Activated CD8-positive, alpha-beta memory T cell treated with anti-CD3 and anti-CD28 coated beads for 48 hours (primary cell): ENCODE measurements at regions not wholly inside any gene's neighbourhood (a gene's known extent, or its start where the extent isn't known, plus 50 kb on each side); places are given as distances from the start of the nearest gene placed in this dataset.

ENCODE experiments used
- DNase-seq, 3 experiments: peaks; one replicate each; pipeline ENCODE4 v3.0.0-alpha.2; 2020; ENCODE audit warnings: low read depth in 2 of 3, low spot score in 2 of 3

- no peak for DNase-seq
These were observed 336.0 kb upstream of the EEF2KMT start for GRCh38 chr16:5433587-5433986.

- DNase-seq = no peak
These were observed 334.6 kb upstream of the EEF2KMT start for GRCh38 chr16:5432166-5432565.

DNA sequence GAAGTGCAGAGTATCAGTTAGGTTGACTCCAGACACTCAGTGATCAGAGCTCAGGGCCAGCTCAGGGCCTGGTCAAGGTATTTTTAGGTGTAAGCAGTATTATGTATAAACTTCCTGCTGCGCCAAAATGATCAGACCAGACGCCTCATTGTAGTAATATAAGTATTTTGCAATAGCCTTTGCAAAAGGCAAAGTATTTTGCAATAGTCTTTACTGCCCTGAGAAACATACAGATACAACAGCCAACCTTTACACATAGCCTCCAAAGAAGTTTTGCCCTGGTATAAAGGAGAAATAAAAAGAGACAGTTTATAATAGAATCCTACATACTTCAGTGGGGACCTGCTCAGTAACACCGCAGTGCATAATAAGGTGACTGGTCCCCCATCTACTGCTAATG lies 333.0 kb upstream of the EEF2KMT start:
- no peak for DNase-seq

DNA sequence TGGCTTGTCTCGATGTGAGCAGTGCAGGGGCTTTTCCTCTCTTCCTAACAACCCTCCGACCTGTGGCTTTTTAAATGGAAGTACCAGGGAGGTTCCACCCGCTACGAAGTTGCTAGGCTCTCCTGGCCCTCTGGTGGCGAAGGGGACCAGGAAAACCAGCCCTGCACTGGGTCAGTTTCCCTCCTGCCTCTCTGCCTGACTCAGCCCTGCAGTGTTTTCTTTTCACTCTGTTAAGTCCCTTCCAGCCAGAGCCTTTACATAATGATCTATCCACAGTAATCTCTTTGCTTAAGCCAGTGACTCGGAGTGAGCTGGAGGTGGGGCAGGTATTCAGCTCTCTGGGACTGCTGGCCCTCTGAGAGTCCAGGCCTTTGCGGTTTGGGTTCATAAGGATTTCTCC lies 331.3 kb upstream of the EEF2KMT start:
- no peak for DNase-seq

DNA sequence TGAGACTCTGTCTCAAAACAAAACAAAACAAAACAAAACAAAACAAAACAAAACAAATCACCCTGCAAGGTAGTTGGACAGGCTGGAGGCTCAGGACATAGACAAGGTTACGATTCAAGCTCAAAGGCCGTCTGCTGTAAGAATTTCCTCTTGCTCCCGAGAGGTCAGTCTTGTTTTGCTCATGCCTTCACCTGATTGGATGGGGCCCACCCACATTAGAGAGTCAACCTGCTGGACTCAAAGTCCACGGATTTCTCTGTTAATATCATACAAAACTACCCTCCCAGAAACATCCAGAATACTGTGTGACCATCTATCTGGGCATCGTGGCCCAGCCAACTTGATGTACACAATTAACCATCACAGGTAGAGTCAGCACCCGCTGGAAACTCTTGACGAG lies 330.0 kb upstream of the EEF2KMT start:
- no peak for DNase-seq

- DNase-seq = no peak
These were observed 325.3 kb upstream of the EEF2KMT start for GRCh38 chr16:5422643-5423496.

DNA sequence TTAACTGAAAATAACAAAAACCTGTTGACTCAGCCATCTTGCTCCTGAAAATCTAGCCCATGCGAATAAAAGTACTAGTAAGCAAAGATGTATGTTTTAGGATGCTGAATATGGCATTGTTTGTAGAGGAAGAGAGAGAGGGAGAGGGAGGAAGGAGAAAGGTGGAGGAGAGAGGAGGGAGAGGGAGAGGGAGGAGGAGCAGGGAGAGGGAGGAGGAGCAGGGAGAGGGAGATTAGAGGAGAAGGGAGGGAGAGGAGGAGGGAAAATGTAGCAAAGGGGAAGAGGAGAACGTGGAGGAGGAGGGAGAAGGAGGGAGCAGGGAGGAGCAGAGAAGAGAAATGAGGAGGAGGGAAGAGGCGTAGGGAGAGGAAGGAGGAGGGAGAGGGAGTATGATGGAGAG lies 324.5 kb upstream of the EEF2KMT start:
- no peak for DNase-seq

DNA sequence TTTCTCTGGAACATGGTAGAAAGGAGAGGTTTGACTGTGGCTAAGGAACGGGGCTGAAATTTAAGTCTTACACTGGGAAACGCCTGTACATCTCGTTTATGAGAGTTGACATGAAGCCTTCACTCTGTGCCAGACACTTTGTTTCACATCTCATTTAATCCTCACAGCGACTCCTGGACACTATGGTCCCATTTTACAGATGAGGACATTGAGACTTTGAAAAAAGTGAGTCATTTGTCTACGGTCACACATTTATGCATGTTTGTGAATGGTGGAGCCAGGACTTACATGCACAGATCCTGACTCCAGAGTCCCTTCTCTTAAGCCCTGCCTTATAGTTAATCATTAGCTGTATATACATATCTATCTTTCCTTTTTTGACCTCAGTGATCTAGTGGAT lies 318.4 kb upstream of the EEF2KMT start:
- no peak for DNase-seq

DNA sequence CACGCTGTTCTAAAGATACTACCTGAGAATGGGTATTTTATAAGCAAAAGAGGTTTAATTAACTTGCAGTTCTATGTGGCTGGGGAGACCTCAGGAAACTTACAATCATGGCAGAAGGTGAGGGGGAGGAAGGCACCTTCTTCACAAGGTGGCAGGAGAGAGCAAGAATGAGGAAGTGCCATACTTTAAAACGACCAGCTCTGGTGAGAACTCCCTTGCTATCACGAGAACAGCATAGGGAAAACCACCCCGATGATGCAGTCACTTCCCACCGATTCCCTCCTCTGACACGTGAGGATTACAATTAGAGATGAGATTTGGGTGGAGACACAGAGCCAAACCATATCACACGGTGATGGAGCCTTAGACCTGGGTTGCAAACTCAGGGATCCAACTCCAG lies 317.5 kb upstream of the EEF2KMT start:
- DNase-seq = no peak

DNA sequence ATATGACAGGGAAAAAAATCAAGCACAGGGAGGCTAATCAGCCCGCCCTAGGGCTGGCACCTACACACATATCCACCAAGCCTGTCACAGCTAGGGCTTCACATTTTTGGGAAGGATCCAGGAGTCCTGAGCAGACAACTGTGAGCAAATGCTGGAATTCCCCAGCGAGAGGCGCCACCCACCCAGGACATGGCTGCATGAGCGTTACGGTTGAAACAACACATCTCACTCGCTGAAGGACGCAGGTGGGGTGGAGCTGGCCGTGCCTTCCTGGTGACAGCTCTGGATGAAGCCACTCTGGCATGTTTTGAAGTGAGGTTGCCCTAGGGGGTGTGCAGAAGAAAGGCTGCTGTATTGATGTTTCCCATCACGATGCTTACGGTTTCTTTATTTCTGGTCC lies 315.1 kb upstream of the EEF2KMT start:
- DNase-seq = no peak

- DNase-seq = no peak
These were observed 300.6 kb upstream of the EEF2KMT start for GRCh38 chr16:5398203-5398602.

DNA sequence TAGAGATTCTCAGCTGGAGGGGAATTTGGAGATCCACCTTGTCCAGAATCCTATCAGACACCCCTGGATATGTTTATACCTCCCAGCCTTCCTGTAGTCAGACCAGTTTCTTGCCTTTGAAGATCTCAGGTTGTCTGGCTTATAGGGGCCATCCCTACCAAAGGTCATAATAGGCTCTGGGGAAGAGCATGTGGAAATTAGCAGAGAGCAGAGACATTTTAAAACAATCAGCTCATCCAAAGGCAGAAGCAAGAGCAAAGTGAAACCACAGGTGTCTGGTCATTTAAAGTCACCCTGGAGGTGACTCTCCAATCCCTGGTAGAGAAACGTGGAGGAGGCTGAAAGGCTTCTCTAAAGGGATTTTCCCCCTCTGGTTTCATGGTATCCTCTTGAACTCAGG lies 299.3 kb upstream of the EEF2KMT start:
- DNase-seq = no peak

GRCh38 chr16:5393070-5393469 lies 295.5 kb upstream of the EEF2KMT start:
- DNase-seq = no peak

DNA sequence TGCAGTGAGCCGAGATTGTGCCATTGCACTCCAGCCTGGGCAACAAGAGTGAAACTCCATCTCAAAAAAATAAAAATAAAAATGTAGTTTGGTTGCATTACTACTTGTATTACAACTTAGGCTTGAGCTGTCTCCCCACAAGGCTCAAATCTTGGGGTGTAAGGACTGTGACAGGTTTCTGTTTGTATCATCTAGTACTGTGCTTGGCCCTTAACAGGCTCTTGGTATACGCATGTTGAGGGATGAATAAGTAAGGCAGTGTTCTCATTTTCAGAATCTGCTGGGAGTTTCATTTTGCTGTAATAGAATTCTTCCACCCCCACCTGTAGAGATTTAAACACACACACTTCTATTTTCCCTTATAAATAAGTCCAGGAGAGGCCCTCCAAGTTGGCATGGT lies 289.4 kb upstream of the EEF2KMT start:
- DNase-seq = no peak

GRCh38 chr16:5385811-5386210 lies 288.2 kb upstream of the EEF2KMT start:
- DNase-seq = no peak

DNA sequence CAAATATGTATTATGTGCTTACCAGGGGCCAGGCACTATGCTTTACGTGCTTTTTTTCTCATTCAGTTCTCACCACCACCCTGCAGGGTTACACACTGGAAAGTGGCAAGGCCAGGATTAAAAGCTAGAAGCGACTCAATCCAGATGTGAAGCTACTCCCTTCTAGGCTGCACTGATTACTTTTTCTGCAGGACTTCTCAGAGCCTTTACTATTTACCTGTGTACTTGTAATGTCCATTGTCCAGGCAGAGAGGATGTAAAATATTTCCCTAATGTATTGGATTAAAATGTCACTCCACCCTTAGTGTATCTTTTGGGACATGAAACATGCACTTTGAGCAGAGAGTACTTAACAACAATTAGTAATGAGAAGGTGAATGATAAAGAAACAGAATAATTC lies 287.5 kb upstream of the EEF2KMT start:
- no peak for DNase-seq

GRCh38 chr16:5383737-5384136 lies 286.1 kb upstream of the EEF2KMT start:
- no peak for DNase-seq

DNA sequence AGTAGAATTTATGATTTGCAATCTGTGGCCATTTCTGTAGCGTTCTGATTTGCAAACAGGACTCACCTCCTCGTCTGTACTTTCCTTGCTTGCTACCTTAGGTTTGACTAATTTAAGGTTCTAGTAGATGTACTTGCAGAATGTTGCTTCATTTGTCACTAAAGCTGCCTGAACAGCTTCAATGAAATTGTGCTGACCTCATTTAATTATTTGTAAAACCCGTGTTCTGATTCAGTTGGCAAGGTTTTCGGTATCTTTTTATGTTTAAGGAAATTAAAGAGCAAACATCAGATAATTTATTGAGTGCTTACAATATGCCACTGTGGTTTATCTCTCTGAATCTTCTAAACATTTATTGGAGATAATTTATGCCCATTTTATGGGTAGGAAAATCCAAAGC lies 284.9 kb upstream of the EEF2KMT start:
- no peak for DNase-seq

DNA sequence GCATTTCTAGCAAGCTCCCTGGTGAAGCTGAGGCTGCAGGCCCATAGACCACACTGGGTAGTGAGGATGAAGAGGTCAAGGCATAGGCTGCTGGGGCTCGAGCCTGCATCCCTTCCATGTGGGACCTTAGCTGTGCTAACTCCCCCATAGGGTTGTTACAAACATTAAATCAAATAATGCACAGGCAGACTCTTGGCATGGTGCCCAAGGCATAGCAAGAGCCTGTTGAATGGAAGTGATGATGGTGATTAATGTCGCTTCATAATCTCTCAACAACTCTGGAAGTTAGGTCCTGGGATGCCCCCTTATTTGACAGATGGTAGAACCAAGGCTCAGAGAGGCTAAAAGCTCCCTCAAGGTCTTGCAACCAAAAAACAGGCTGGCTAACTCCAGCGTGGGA lies 283.9 kb upstream of the EEF2KMT start:
- DNase-seq = no peak

- no peak for DNase-seq
These were observed 282.4 kb upstream of the EEF2KMT start for GRCh38 chr16:5379954-5380353.

DNA sequence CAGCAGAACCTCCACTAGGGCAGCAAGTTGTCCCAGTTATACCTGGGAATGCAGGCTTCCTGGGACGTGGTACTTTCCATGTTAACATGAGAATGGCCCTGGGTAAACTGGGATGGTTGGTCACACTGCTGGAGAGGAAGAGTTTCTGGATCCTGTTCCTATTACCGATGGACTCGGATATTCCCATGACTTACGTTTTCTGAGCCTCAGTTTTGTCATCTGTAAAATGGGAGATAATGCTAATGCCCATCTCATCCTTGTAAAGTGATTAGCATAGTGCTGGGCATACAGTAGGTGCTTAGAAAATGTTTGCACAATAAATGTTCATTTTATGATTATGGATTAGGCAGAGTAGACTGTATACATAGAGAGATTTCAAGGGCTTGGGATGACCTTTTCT lies 280.9 kb upstream of the EEF2KMT start:
- DNase-seq = no peak

DNA sequence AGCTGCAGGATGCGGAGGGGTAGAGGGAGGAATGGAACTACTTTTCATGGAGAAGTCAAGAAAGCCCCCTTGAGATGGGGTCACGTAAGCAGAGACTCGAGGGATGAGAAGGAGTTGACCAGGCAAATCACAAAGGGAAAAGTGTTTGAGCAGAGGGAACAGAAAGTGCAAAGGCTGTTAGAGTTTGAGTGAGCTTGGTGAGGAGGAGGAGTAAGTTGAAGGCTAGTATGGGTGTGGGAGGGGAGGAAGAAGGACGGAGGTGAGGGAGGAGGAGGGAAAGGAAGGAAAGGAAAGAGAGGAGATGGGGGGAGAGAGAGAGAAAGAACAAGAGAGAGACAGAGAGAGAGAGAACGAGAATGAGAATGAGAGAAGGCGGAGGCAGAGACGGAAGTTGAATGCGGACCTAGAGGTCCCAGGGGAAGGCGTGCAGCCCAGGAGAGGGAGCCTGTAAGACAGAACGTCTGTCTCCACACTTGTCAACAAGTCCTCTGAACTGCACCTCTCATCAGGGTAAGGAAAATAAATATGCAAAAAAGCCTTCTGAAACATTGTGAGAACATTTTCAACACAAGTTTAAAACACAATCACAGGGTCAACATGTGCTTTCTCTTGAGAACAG lies 279.8 kb upstream of the EEF2KMT start:
- DNase-seq = no peak

DNA sequence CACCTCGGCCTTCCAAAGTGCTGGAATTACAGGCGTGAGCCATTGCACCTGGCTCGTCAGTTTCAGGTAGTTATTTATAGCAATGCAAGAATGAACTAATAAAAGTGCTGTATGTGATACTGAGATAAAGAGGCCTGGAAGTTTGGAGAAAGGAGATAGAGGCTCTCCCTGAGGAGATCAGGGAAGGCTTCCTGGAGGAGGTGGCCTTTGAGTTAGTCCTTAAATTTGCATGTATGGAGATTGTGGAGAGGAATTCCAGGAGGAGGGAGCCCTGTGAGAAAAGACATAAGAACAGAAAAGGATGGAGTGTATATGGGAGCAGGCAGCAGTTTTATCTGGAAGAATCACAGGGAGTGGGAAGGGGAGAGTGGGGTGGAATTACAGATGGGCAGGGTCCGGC lies 276.6 kb upstream of the EEF2KMT start:
- DNase-seq = no peak
